ENCODE measurements at regions not wholly inside any gene's neighbourhood (a gene's known extent, or its start where the extent isn't known, plus 50 kb on each side); places are given as distances from the start of the nearest gene placed in this dataset.
"Not testable (repeated sequence)": the region's sequence is repeated elsewhere in the genome, so short reads cannot be mapped to it uniquely, and the experiment has no call there.

- no peak for TF ChIP-seq CTCF (IDR thresholded peaks at IDR 0.05; ENCODE audit: low read depth, low read length)
- H3K4me3 ChIP-seq (replicated peaks in 1 of 2; ENCODE audit: low read depth in 2 of 2, low read length in 2 of 2) = no peak overlapping the region
- DNase-seq (ENCODE audit: low read depth in 2 of 2) = no peak
Observed at GRCh38 chr4:75422998-75423397, 91.2 kb downstream of the RCHY1 start.

GRCh38 chr4:75412746-75413145, 101.5 kb downstream of the RCHY1 start:
- TF ChIP-seq CTCF (IDR thresholded peaks at IDR 0.05; ENCODE audit: low read depth, low read length) = no peak
- H3K4me3 ChIP-seq (replicated peaks in 1 of 2; ENCODE audit: low read depth in 2 of 2, low read length in 2 of 2) = no peak overlapping the region
- DNase-seq (ENCODE audit: low read depth in 2 of 2) = no peak

GRCh38 chr4:75398501-75398900, 115.7 kb downstream of the RCHY1 start:
- no peak for DNase-seq (ENCODE audit: low read depth in 2 of 2)
- no peak overlapping the region for H3K4me3 ChIP-seq (replicated peaks in 1 of 2; ENCODE audit: low read depth in 2 of 2, low read length in 2 of 2)
- TF ChIP-seq CTCF (IDR thresholded peaks at IDR 0.05; ENCODE audit: low read depth, low read length) = no peak

GRCh38 chr4:75391489-75392166, 122.6 kb downstream of the RCHY1 start:
- DNase-seq (ENCODE audit: low read depth in 2 of 2) = no peak
- TF ChIP-seq CTCF (IDR thresholded peaks at IDR 0.05; ENCODE audit: low read depth, low read length) = no peak

GRCh38 chr4:75386426-75386825, 127.8 kb downstream of the RCHY1 start:
- not testable (repeated sequence) for H3K4me3 ChIP-seq (replicated peaks in 1 of 2; ENCODE audit: low read depth in 2 of 2, low read length in 2 of 2); DNase-seq (ENCODE audit: low read depth in 2 of 2)

More at GRCh38 chr4:75391489-75392166, 122.6 kb downstream of the RCHY1 start:
- H3K4me3 ChIP-seq (replicated peaks in 1 of 2; ENCODE audit: low read depth in 2 of 2, low read length in 2 of 2) = no peak overlapping the region

GRCh38 chr4:75385106-75385505, 129.1 kb downstream of the RCHY1 start:
- no peak overlapping the region for H3K4me3 ChIP-seq (replicated peaks in 1 of 2; ENCODE audit: low read depth in 2 of 2, low read length in 2 of 2)
- TF ChIP-seq CTCF (IDR thresholded peaks at IDR 0.05; ENCODE audit: low read depth, low read length) = no peak
- DNase-seq (ENCODE audit: low read depth in 2 of 2) = no peak

GRCh38 chr4:75376543-75376942, 137.7 kb downstream of the RCHY1 start:
- DNase-seq (ENCODE audit: low read depth in 2 of 2) = no peak
- TF ChIP-seq CTCF (IDR thresholded peaks at IDR 0.05; ENCODE audit: low read depth, low read length) = no peak
- H3K4me3 ChIP-seq (replicated peaks in 1 of 2; ENCODE audit: low read depth in 2 of 2, low read length in 2 of 2) = no peak overlapping the region
